ENCODE measurements at regions not wholly inside any gene's neighbourhood (a gene's known extent, or its start where the extent isn't known, plus 50 kb on each side); places are given as distances from the start of the nearest gene placed in this dataset.

- DNase-seq (ENCODE audit: low read depth), result no peak
- TF ChIP-seq MAX (IDR thresholded peaks at IDR 0.05; ENCODE audit: low read depth, low read length), result no peak
- no peak overlapping the region for H3K4me3 ChIP-seq (ENCODE audit: low read depth, low read length)
Measured at GRCh38 chr14:87879389-87879788, 113.6 kb downstream of the GALC start.

- no peak for TF ChIP-seq CTCF (IDR thresholded peaks at IDR 0.05; ENCODE audit: low read depth, low read length)
- no peak for TF ChIP-seq POLR2A (IDR thresholded peaks at IDR 0.05; ENCODE audit: extremely low read depth, insufficient read length)
- TF ChIP-seq MYC (IDR thresholded peaks at IDR 0.05; ENCODE audit: low read depth, low read length), result no peak
- no peak for TF ChIP-seq MAX (IDR thresholded peaks at IDR 0.05; ENCODE audit: low read depth, low read length)
- no peak overlapping the region for H3K4me3 ChIP-seq (ENCODE audit: low read depth, low read length)
- DNase-seq (ENCODE audit: low read depth), result no peak
Measured at GRCh38 chr14:87878959-87879358, 114.0 kb downstream of the GALC start.

- TF ChIP-seq CTCF (IDR thresholded peaks at IDR 0.05; ENCODE audit: low read depth, low read length), result no peak
- TF ChIP-seq POLR2A (IDR thresholded peaks at IDR 0.05; ENCODE audit: extremely low read depth, insufficient read length), result no peak
- TF ChIP-seq MYC (IDR thresholded peaks at IDR 0.05; ENCODE audit: low read depth, low read length), result no peak
- no peak for TF ChIP-seq MAX (IDR thresholded peaks at IDR 0.05; ENCODE audit: low read depth, low read length)
- H3K4me3 ChIP-seq (ENCODE audit: low read depth, low read length), result no peak overlapping the region
- no peak for DNase-seq (ENCODE audit: low read depth)
Measured at GRCh38 chr14:87877877-87878276, 115.1 kb downstream of the GALC start.

- DNase-seq (ENCODE audit: low read depth), result no peak
- TF ChIP-seq POLR2A (IDR thresholded peaks at IDR 0.05; ENCODE audit: extremely low read depth, insufficient read length) (no peak), MAX (IDR thresholded peaks at IDR 0.05; ENCODE audit: low read depth, low read length) (no peak), CTCF (IDR thresholded peaks at IDR 0.05; ENCODE audit: low read depth, low read length) (no peak), MYC (IDR thresholded peaks at IDR 0.05; ENCODE audit: low read depth, low read length) (no peak)
- H3K4me3 ChIP-seq (ENCODE audit: low read depth, low read length), result no peak overlapping the region
Measured at GRCh38 chr14:87874676-87875075, 118.3 kb downstream of the GALC start.

GRCh38 chr14:87873741-87874140 is 119.2 kb downstream of the GALC start:
- TF ChIP-seq MAX (IDR thresholded peaks at IDR 0.05; ENCODE audit: low read depth, low read length) (no peak), MYC (IDR thresholded peaks at IDR 0.05; ENCODE audit: low read depth, low read length) (no peak), POLR2A (IDR thresholded peaks at IDR 0.05; ENCODE audit: extremely low read depth, insufficient read length) (no peak), CTCF (IDR thresholded peaks at IDR 0.05; ENCODE audit: low read depth, low read length) (no peak)
- DNase-seq (ENCODE audit: low read depth), result no peak
- no peak overlapping the region for H3K4me3 ChIP-seq (ENCODE audit: low read depth, low read length)

- no peak overlapping the region for H3K4me3 ChIP-seq (ENCODE audit: low read depth, low read length)
- peak; percentile 26 for DNase-seq (ENCODE audit: low read depth)
- TF ChIP-seq MAX (IDR thresholded peaks at IDR 0.05; ENCODE audit: low read depth, low read length), result no peak
- TF ChIP-seq POLR2A (IDR thresholded peaks at IDR 0.05; ENCODE audit: extremely low read depth, insufficient read length), result no peak
- TF ChIP-seq MYC (IDR thresholded peaks at IDR 0.05; ENCODE audit: low read depth, low read length), result no peak
Measured at GRCh38 chr14:87869619-87870583, 123.1 kb downstream of the GALC start.

Measured in NB4 (cell line).